Anterior cingulate cortex (tissue), 58 donors: ENCODE measurements at regions not wholly inside any gene's neighbourhood (a gene's known extent, or its start where the extent isn't known, plus 50 kb on each side); places are given as distances from the start of the nearest gene placed in this dataset.

Source experiments
- DNase-seq, 58 donors: peaks; one replicate each; lab custom pipeline; 2025; lab: John Stamatoyannopoulos, UW

GRCh38 chr7:86949779-86950260 is 109.6 kb downstream of the ELAPOR2 start:
- no peak for DNase-seq

- DNase-seq, result peak in 1 of 58 donors; percentile 12
Observed at GRCh38 chr7:86949052-86949778, 110.2 kb downstream of the ELAPOR2 start.

GRCh38 chr7:86947929-86948328 is 111.5 kb downstream of the ELAPOR2 start:
- DNase-seq, result no peak

GRCh38 chr7:86943447-86943846 is 116.0 kb downstream of the ELAPOR2 start:
- no peak for DNase-seq

GRCh38 chr7:86942995-86943394 is 116.5 kb downstream of the ELAPOR2 start:
- no peak for DNase-seq

- peak in 1 of 58 donors; percentile 43 for DNase-seq
Observed at GRCh38 chr7:86942081-86942480, 117.4 kb downstream of the ELAPOR2 start.

GRCh38 chr7:86939197-86939814 is 120.1 kb downstream of the ELAPOR2 start:
- peak in 10 of 58 donors; percentile 8 to 43 (median 21) for DNase-seq

- DNase-seq, result no peak
Observed at GRCh38 chr7:86937363-86937878, 122.0 kb downstream of the ELAPOR2 start.

- DNase-seq, result no peak
Observed at GRCh38 chr7:86933295-86933845, 126.1 kb downstream of the ELAPOR2 start.

- DNase-seq, result peak in 7 of 58 donors; percentile 3 to 32 (median 14)
Observed at GRCh38 chr7:86932038-86932512, 127.4 kb downstream of the ELAPOR2 start.

- DNase-seq, result no peak
Observed at GRCh38 chr7:86931439-86931838, 128.0 kb downstream of the ELAPOR2 start.

- DNase-seq, result no peak
Observed at GRCh38 chr7:86930554-86931307, 128.7 kb downstream of the ELAPOR2 start.

GRCh38 chr7:86929293-86930109 is 130.0 kb downstream of the ELAPOR2 start:
- DNase-seq, result no peak

- no peak for DNase-seq
Observed at GRCh38 chr7:86928308-86928707, 131.1 kb downstream of the ELAPOR2 start.

GRCh38 chr7:86926732-86927131 is 132.7 kb downstream of the ELAPOR2 start:
- peak in 14 of 58 donors; percentile 3 to 48 (median 14) for DNase-seq

GRCh38 chr7:86925221-86925620 is 134.2 kb downstream of the ELAPOR2 start:
- no peak for DNase-seq

- no peak for DNase-seq
Observed at GRCh38 chr7:86923527-86923926, 135.9 kb downstream of the ELAPOR2 start.

GRCh38 chr7:86920154-86920553 is 139.3 kb downstream of the ELAPOR2 start:
- no peak for DNase-seq

- no peak for DNase-seq
Observed at GRCh38 chr7:86918245-86918644, 141.2 kb downstream of the ELAPOR2 start.
